Right lobe of liver (tissue), 4 donors: ENCODE measurements at regions not wholly inside any gene's neighbourhood (a gene's known extent, or its start where the extent isn't known, plus 50 kb on each side); places are given as distances from the start of the nearest gene placed in this dataset.

Experiments used
- POLR2A ChIP-seq: fragments of 450-650 bp; IDR thresholded peaks from one replicate; pipeline ENCODE4 v1.6.1; 2017; ENCODE audit warnings: antibody characterized with exemption, mild to moderate bottlenecking
- TF ChIP-seq, protein P1 (sequence below), 4 donors: fragments of 200-600 bp in 3 of 4; fragments of 450-650 bp in 1 of 4; IDR thresholded peaks; one replicate each; pipeline versions ENCODE4 v1.5.1 to v1.8.0; 2016 to 2022; ENCODE audit warnings: antibody characterized with exemption in 4 of 4, mild to moderate bottlenecking in 2 of 4
- donor health status: DM: no; HTN: no; CAD: no.
- donor health status: DM: no; HTN: no; CAD: no.
- donor health status: DM: no; HTN: yes; CAD: no.

GRCh38 chr15:95087253-95087609, 855.9 kb downstream of the MCTP2 start:
- TF ChIP-seq, protein P1, sequence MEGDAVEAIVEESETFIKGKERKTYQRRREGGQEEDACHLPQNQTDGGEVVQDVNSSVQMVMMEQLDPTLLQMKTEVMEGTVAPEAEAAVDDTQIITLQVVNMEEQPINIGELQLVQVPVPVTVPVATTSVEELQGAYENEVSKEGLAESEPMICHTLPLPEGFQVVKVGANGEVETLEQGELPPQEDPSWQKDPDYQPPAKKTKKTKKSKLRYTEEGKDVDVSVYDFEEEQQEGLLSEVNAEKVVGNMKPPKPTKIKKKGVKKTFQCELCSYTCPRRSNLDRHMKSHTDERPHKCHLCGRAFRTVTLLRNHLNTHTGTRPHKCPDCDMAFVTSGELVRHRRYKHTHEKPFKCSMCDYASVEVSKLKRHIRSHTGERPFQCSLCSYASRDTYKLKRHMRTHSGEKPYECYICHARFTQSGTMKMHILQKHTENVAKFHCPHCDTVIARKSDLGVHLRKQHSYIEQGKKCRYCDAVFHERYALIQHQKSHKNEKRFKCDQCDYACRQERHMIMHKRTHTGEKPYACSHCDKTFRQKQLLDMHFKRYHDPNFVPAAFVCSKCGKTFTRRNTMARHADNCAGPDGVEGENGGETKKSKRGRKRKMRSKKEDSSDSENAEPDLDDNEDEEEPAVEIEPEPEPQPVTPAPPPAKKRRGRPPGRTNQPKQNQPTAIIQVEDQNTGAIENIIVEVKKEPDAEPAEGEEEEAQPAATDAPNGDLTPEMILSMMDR (IDR thresholded peaks at IDR 0.05) = no peak
- no peak for TF ChIP-seq POLR2A
